ENCODE measurements at regions not wholly inside any gene's neighbourhood (a gene's known extent, or its start where the extent isn't known, plus 50 kb on each side); places are given as distances from the start of the nearest gene placed in this dataset.
A peak's percentile ranks its signal among the peaks of the same experiment; 100 is the strongest.

- H3K4me1 ChIP-seq (ENCODE audit: control insufficient read depth, extremely low read depth, insufficient read depth, low read length), result peaks cover 6% of the 10 kb centered on the region
- H3K27ac ChIP-seq (ENCODE audit: control insufficient read depth, insufficient read depth, low read length), result no peak overlapping the region
- no peaks in the 10 kb centered on the region for H3K9me3 ChIP-seq (ENCODE audit: control insufficient read depth, low read depth, low read length)
- H3K4me2 ChIP-seq (ENCODE audit: control insufficient read depth, extremely low read depth, insufficient read depth, low read depth, low read length), result no peak overlapping the region
- DNase-seq (ENCODE audit: low read depth, low spot score), result no peak
- dilution Hi-C loops (cut with MboI; ENCODE audit: extremely low pct_ligation_motif_present, low sequenced_read_pairs), result no loop called here
- H3K79me2 ChIP-seq (ENCODE audit: control insufficient read depth, insufficient read depth, low read length), result no peaks in the 10 kb centered on the region
- no peak overlapping the region for H3K9ac ChIP-seq (ENCODE audit: control insufficient read depth, extremely low read depth, insufficient read depth, low read length)
- no peaks in the 10 kb centered on the region for H3K27me3 ChIP-seq (ENCODE audit: control insufficient read depth, extremely low read depth, insufficient read depth, low read length)
- H2AFZ ChIP-seq (ENCODE audit: control insufficient read depth, low read length), result no peak overlapping the region
- no peaks in the 10 kb centered on the region for H3K36me3 ChIP-seq (ENCODE audit: control insufficient read depth in 2 of 2, extremely low read depth in 1 of 2, insufficient read depth in 2 of 2, low read length in 2 of 2)
- no peak overlapping the region for H3K4me3 ChIP-seq (ENCODE audit: control insufficient read depth in 2 of 3, extremely low read depth in 1 of 3, insufficient read depth in 2 of 3, low read depth in 1 of 3, low read length in 3 of 3)
- no peak for FAIRE-seq
- TF ChIP-seq CTCF (optimal IDR thresholded peaks at IDR 0.05 in 1 of 3, IDR thresholded peaks at IDR 0.05 in 1 of 3, conservative IDR thresholded peaks at IDR 0.05 in 1 of 3; ENCODE audit: extremely low read depth in 1 of 3, insufficient read depth in 2 of 3, low read length in 3 of 3), result peak; percentile 23 to 55 (median 52)
- TF ChIP-seq EZH2 (IDR thresholded peaks at IDR 0.05; ENCODE audit: low read length), result no peak
- H4K20me1 ChIP-seq (ENCODE audit: control insufficient read depth, extremely low read depth, insufficient read depth, low read length), result no peaks in the 10 kb centered on the region
- H3K9me1 ChIP-seq (ENCODE audit: control insufficient read depth, extremely low read depth, insufficient read depth, low read length), result no peaks in the 10 kb centered on the region
These were observed 117.4 kb downstream of the DAD1 start for GRCh38 chr14:22471545-22472121.

- H2AFZ ChIP-seq (ENCODE audit: control insufficient read depth, low read length), result no peak overlapping the region
- no peaks in the 10 kb centered on the region for H3K36me3 ChIP-seq (ENCODE audit: control insufficient read depth in 2 of 2, extremely low read depth in 1 of 2, insufficient read depth in 2 of 2, low read length in 2 of 2)
- no peaks in the 10 kb centered on the region for H4K20me1 ChIP-seq (ENCODE audit: control insufficient read depth, extremely low read depth, insufficient read depth, low read length)
- no peaks in the 10 kb centered on the region for H3K9me3 ChIP-seq (ENCODE audit: control insufficient read depth, low read depth, low read length)
- dilution Hi-C loops (cut with MboI; ENCODE audit: extremely low pct_ligation_motif_present, low sequenced_read_pairs), result no loop called here
- TF ChIP-seq CTCF (optimal IDR thresholded peaks at IDR 0.05 in 1 of 3, IDR thresholded peaks at IDR 0.05 in 1 of 3, conservative IDR thresholded peaks at IDR 0.05 in 1 of 3; ENCODE audit: extremely low read depth in 1 of 3, insufficient read depth in 2 of 3, low read length in 3 of 3) (no peak), EZH2 (IDR thresholded peaks at IDR 0.05; ENCODE audit: low read length) (no peak)
- peaks cover 12% of the 10 kb centered on the region for H3K4me1 ChIP-seq (ENCODE audit: control insufficient read depth, extremely low read depth, insufficient read depth, low read length)
- no peaks in the 10 kb centered on the region for H3K79me2 ChIP-seq (ENCODE audit: control insufficient read depth, insufficient read depth, low read length)
- no peak overlapping the region for H3K4me2 ChIP-seq (ENCODE audit: control insufficient read depth, extremely low read depth, insufficient read depth, low read depth, low read length)
- H3K4me3 ChIP-seq (ENCODE audit: control insufficient read depth in 2 of 3, extremely low read depth in 1 of 3, insufficient read depth in 2 of 3, low read depth in 1 of 3, low read length in 3 of 3), result no peak overlapping the region
- H3K27ac ChIP-seq (ENCODE audit: control insufficient read depth, insufficient read depth, low read length), result no peak overlapping the region
- DNase-seq (ENCODE audit: low read depth, low spot score) (no peak), FAIRE-seq (no peak)
- no peak overlapping the region for H3K9ac ChIP-seq (ENCODE audit: control insufficient read depth, extremely low read depth, insufficient read depth, low read length)
- H3K27me3 ChIP-seq (ENCODE audit: control insufficient read depth, extremely low read depth, insufficient read depth, low read length), result no peaks in the 10 kb centered on the region
- H3K9me1 ChIP-seq (ENCODE audit: control insufficient read depth, extremely low read depth, insufficient read depth, low read length), result no peaks in the 10 kb centered on the region
These were observed 119.3 kb downstream of the DAD1 start for GRCh38 chr14:22469538-22470303.
